Activated CD4-positive, alpha-beta T cell treated with anti-CD3 and anti-CD28 coated beads for 36 hours (primary cell): ENCODE measurements at regions not wholly inside any gene's neighbourhood (a gene's known extent, or its start where the extent isn't known, plus 50 kb on each side); places are given as distances from the start of the nearest gene placed in this dataset.

Source experiments
- ATAC-seq: fragments of 200-7000 bp; cut with Tn5 transposase; one replicate; pipeline ENCODE4 v1.10.0; 2021; ENCODE audit warnings: mild to moderate bottlenecking, moderate library complexity
- CTCF ChIA-PET: fragments of 350-600 bp; sonication (Branson Sonifier 250); formaldehyde crosslinking; loops from one replicate; lab custom pipeline; 2021; ENCODE audit warnings: antibody characterized with exemption; lab: Charles Lee
- POLR2A ChIA-PET: fragments of 350-600 bp; sonication (Branson Sonifier 250); formaldehyde crosslinking; loops from one replicate; lab custom pipeline; 2021; ENCODE audit warnings: antibody characterized with exemption, inconsistent platforms; lab: Charles Lee
- DNase-seq: peaks from one replicate; pipeline ENCODE4 v3.0.0-alpha.2; 2020
- H3K27ac Mint-ChIP-seq: one replicate; pipeline ENCODE4 v1.8.0; 2021; ENCODE audit warnings: mixed read lengths
- H3K27me3 Mint-ChIP-seq: one replicate; pipeline ENCODE4 v1.8.0; 2021; ENCODE audit warnings: mixed read lengths
- H3K36me3 Mint-ChIP-seq: one replicate; pipeline ENCODE4 v1.8.0; 2021; ENCODE audit warnings: low read depth, mixed read lengths
- H3K4me1 Mint-ChIP-seq: one replicate; pipeline ENCODE4 v1.8.0; 2021; ENCODE audit warnings: mixed read lengths
- H3K4me3 Mint-ChIP-seq: one replicate; pipeline ENCODE4 v1.8.0; 2021; ENCODE audit warnings: mild to moderate bottlenecking, moderate library complexity, mixed read lengths
- H3K9me3 Mint-ChIP-seq: one replicate; pipeline ENCODE4 v1.8.0; 2021; ENCODE audit warnings: low read depth, mixed read lengths
- intact Hi-C, 2 experiments: fragments of 100-400 bp; cut with DNase I in 1 of 2; cut with micrococcal nuclease in 1 of 2; formaldehyde crosslinking; loops; one replicate each; pipeline versions ENCODE4 v1.14.2 to v1.15.1; 2022 to 2024; cut with DNase I, micrococcal nuclease

DNA sequence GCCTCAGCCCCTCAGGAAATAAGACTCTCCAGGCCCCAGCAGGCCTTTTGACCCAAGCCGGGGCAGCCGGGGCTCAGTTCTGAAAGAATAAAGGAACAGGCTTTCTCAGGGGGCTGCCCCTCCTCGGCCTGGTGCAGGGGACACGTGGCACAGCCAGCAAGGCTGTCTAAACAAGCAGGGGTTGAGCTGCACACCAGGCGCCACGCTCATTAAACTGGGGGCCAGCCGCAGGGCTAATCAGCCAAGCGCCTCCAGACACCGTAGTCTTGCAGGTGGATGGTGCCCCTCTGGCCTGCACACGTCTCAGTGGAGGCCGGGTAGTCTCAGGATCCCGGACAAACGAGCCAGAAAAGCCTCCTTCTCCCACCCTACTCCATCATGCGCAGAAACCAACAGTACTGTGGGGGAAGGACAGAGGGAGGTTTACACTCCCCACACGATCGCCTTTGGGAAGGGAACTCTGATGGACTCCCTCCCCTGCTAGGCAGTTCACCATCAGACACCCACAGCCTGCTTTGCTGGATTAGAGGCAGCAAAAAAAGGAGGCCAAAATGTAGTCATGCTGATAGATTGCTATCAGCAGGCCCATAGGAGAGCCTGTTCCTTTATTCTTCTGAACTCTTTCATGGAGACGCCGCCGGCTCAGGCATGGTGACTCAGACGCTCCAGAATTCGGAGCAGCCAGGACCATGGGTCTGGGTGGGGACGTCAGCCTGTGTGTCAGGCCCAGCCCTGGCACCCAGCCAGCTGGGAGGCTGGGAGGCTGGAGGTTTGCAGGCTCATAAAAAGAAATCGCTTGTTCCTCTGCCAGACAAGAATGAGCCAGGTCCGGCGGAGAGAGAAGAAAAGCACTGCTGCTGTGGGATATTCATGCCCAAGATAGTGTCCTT, 342.4 kb downstream of the BCOR start:
- no peak overlapping the region for H3K27ac Mint-ChIP-seq
- no peak overlapping the region for H3K4me3 Mint-ChIP-seq
- no peaks in the 10 kb centered on the region for H3K36me3 Mint-ChIP-seq
- H3K4me1 Mint-ChIP-seq, result peaks cover 6% of the 10 kb centered on the region
- ATAC-seq (no peak), DNase-seq (no peak)
- H3K27me3 Mint-ChIP-seq, result no peaks in the 10 kb centered on the region
- CTCF ChIA-PET, result no interaction called here
- intact Hi-C loops, result no loop called here
- POLR2A ChIA-PET, result no interaction called here
- H3K9me3 Mint-ChIP-seq, result no peaks in the 10 kb centered on the region

DNA sequence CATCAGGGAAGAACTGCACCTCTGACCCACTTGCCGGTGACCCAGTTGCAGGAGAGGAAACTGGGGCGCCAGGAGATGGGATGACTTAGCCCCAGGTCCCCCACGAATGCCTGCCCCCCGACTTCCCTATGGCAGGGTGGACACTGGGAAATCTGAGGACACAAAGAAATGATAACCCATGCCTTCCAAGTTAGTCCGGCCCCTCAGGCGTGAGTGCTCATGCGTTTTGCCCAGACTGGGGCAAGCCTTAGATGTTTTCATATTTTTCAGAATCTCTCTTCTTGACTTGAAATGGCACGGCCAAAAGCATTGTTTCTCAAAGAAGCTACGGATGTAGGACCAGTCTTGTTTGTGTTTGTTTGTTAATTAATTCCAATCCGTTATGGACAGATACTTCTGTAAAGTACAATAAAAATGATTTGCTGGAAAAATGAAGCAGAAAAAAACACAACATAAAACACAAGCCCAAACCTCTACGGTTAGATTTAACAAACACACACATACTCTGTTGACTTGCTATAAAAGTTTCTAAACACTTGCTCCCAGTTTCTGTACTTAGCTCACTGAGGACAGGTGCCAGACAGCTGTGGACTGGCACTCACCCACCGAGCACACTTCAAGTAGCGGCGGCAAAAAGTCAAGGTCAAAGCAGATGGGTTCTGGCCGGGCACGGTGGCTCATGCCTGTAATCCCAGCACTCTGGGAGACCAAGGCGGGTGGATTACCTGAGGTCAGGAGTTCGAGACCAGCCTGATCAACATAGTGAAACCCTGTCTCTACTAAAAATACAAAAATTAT, 341.5 kb downstream of the BCOR start:
- Mint-ChIP-seq H3K36me3 (no peaks in the 10 kb centered on the region), H3K27me3 (no peaks in the 10 kb centered on the region), H3K27ac (no peak overlapping the region), H3K9me3 (no peaks in the 10 kb centered on the region), H3K4me3 (no peak overlapping the region), H3K4me1 (peaks cover 14% of the 10 kb centered on the region)
- POLR2A ChIA-PET, result no interaction called here
- ATAC-seq (no peak), DNase-seq (no peak)
- CTCF ChIA-PET, result interaction anchor here (0.6 kb wide), 1 partner anchor 109 kb away, joined by 3 read pairs; no protein-coding TSS in a partner anchor
- intact Hi-C loops, result no loop called here

DNA sequence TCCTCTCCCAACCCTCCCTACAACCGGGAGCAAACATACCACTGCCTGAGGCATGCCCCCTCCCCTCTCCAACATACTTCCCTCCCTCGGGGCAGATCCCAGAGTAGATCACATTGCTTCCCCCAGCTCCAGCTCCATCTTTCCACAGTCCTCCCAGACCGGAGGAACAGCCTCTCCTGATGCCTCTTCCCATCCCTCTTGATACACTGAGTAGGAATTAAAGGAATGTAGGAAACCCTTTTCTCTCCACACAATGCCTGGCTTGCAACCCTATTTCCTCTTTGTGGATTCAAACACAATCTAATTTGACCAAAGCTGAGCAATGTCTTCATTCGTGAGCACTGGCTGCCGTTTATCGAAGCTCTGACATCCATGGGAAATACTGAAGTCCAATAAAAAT, 339.8 kb downstream of the BCOR start:
- CTCF ChIA-PET, result no interaction called here
- intact Hi-C loops, result no loop called here

GRCh38 chrX:39758791-39759525, 338.8 kb downstream of the BCOR start:
- intact Hi-C loops, result no loop called here
- H3K4me3 Mint-ChIP-seq, result no peak overlapping the region
- POLR2A ChIA-PET, result no interaction called here

More for the DNA sequence above, 339.8 kb downstream of the BCOR start:
- peaks cover 23% of the 10 kb centered on the region for H3K4me1 Mint-ChIP-seq
- ATAC-seq (no peak), DNase-seq (no peak)
- POLR2A ChIA-PET, result no interaction called here
- H3K9me3 Mint-ChIP-seq, result no peaks in the 10 kb centered on the region
- no peaks in the 10 kb centered on the region for H3K36me3 Mint-ChIP-seq
- no peaks in the 10 kb centered on the region for H3K27me3 Mint-ChIP-seq
- no peak overlapping the region for H3K4me3 Mint-ChIP-seq
- no peak overlapping the region for H3K27ac Mint-ChIP-seq

DNA sequence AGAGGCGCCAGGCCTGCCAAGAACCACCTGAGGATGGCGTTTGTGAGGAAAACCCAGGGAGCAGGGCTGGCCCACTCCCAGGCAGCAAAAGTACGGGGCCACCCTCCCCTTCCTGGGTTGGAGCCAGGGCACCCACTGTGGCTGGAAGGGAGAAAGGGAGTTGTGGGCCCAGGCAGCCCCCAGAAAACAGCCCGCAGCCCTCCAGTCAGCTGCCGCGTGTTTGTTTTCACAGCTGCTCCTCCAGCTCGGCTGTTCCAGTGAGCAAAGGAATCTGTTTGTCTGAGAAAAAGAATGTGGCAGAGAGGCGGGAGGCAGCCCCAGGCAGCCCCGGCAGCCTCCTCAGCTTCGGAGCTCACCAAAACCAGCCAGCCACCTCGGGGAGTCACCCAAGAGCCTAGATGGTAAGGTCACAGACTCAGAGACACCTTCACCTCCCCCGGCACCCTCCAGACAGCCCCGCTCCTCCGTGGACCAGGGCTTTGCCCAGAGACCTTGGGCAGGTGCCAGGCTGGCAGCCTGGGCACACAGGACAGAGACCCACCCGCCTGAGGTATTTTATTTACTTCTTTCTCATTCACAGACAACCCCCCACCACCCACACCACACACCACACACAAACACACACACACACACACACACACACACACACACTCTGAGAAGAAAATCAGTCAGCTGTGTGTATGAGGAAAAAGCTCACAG, 338.1 kb downstream of the BCOR start:
- intact Hi-C loops, result loop anchor here in 1 of 2 experiments (2.0 kb wide), 1 partner anchor 15 kb away; no protein-coding TSS in a partner anchor
- ATAC-seq (no peak), DNase-seq (no peak)
- Mint-ChIP-seq H3K9me3 (no peaks in the 10 kb centered on the region), H3K36me3 (no peaks in the 10 kb centered on the region), H3K4me3 (no peak overlapping the region), H3K27me3 (no peaks in the 10 kb centered on the region), H3K27ac (no peak overlapping the region), H3K4me1 (peaks cover 19% of the 10 kb centered on the region)
- ChIA-PET POLR2A (no interaction called here), CTCF (interaction anchor here (0.7 kb wide), 1 partner anchor 38 kb away, joined by 3 read pairs; no protein-coding TSS in a partner anchor)

More at GRCh38 chrX:39758791-39759525, 338.8 kb downstream of the BCOR start:
- DNase-seq (no peak), ATAC-seq (no peak)
- H3K27ac Mint-ChIP-seq, result no peak overlapping the region
- no peaks in the 10 kb centered on the region for H3K9me3 Mint-ChIP-seq
- H3K4me1 Mint-ChIP-seq, result peaks cover 18% of the 10 kb centered on the region
- no peaks in the 10 kb centered on the region for H3K36me3 Mint-ChIP-seq
- no peaks in the 10 kb centered on the region for H3K27me3 Mint-ChIP-seq
- CTCF ChIA-PET, result interaction anchor here (0.7 kb wide), 1 partner anchor 37 kb away, joined by 3 read pairs; no protein-coding TSS in a partner anchor

GRCh38 chrX:39760930-39761329, 336.8 kb downstream of the BCOR start:
- Mint-ChIP-seq H3K27me3 (no peaks in the 10 kb centered on the region), H3K4me3 (no peak overlapping the region), H3K36me3 (no peaks in the 10 kb centered on the region), H3K9me3 (no peaks in the 10 kb centered on the region), H3K27ac (peak overlapping the region; percentile 89), H3K4me1 (peaks cover 29% of the 10 kb centered on the region)
- intact Hi-C loops, result loop anchor here in 1 of 2 experiments (2.0 kb wide), 1 partner anchor 14 kb away; no protein-coding TSS in a partner anchor
- ChIA-PET CTCF (interaction anchor here (0.6 kb wide), 1 partner anchor 29 kb away, joined by 3 read pairs; no protein-coding TSS in a partner anchor), POLR2A (no interaction called here)
- DNase-seq (peak; percentile 35), ATAC-seq (peak; percentile 79)

DNA sequence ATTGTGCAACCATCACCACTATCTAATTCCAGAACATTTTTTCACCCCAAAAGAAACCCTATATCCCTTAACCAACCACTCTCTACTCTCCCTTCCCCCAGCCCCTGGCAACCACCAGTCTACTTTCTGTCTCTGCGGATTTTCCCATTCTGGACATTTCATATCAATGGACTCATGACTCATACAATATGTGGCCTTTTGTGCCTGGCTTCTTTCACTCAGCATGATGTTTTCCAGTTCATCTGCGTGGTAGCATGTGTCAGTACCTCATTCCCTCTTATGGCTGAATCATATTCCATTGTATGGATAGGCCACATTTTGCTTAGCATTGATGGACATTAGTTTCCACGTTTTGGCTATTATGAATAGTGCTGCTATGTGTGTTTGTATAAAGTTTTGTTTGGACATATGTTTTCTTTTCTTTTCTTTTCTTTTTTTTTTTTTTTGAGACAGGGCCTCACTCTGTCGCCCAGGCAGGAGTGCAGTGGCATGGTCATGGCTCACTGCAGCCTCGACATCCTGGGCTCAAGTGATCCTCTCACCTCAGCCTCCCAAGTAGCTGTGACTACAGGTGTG, 335.4 kb downstream of the BCOR start:
- DNase-seq, result no peak
- Mint-ChIP-seq H3K36me3 (no peaks in the 10 kb centered on the region), H3K4me1 (peaks cover 39% of the 10 kb centered on the region), H3K27me3 (no peaks in the 10 kb centered on the region), H3K4me3 (no peak overlapping the region), H3K27ac (no peak overlapping the region), H3K9me3 (no peaks in the 10 kb centered on the region)
- ChIA-PET POLR2A (no interaction called here), CTCF (no interaction called here)
- intact Hi-C loops, result no loop called here
- ATAC-seq, result no peak

- ATAC-seq, result no peak
- no peak for DNase-seq
- no peaks in the 10 kb centered on the region for H3K27me3 Mint-ChIP-seq
- no peak overlapping the region for H3K4me3 Mint-ChIP-seq
- no peak overlapping the region for H3K27ac Mint-ChIP-seq
- ChIA-PET CTCF (no interaction called here), POLR2A (interaction anchor here (0.8 kb wide), 1 partner anchor 556 kb away, joined by 3 read pairs; no protein-coding TSS in a partner anchor)
- peaks cover 40% of the 10 kb centered on the region for H3K4me1 Mint-ChIP-seq
- intact Hi-C loops, result no loop called here
- H3K36me3 Mint-ChIP-seq, result no peaks in the 10 kb centered on the region
- no peaks in the 10 kb centered on the region for H3K9me3 Mint-ChIP-seq
These were observed 333.3 kb downstream of the BCOR start for GRCh38 chrX:39764441-39764914.

DNA sequence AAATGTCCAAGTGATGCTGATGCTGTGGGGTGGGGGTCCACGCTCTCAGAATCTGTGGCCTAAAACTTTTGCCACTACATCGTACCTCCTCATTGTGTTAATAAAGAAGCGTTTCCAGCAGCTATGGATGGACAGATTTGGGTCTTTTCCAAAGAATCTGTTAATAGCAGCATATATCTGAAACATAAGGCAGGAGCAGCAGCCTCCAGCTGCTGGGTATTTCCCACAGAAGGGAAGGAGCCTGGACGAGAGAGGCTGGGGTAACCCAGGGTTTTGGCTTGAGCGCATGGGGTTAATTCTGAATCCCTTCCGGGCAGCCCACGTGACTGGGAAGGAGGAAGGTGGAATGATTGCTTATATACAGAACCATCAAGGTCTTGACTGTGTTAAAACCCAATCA, 332.4 kb downstream of the BCOR start:
- peaks cover 40% of the 10 kb centered on the region for H3K4me1 Mint-ChIP-seq
- no peaks in the 10 kb centered on the region for H3K36me3 Mint-ChIP-seq
- no peaks in the 10 kb centered on the region for H3K27me3 Mint-ChIP-seq
- no peak overlapping the region for H3K4me3 Mint-ChIP-seq
- ChIA-PET POLR2A (interaction anchor here (0.6 kb wide), 1 partner anchor 420 kb away, joined by 3 read pairs; no protein-coding TSS in a partner anchor), CTCF (no interaction called here)
- intact Hi-C loops, result no loop called here
- H3K9me3 Mint-ChIP-seq, result no peaks in the 10 kb centered on the region
- H3K27ac Mint-ChIP-seq, result peak overlapping the region; percentile 87
- no peak for DNase-seq
- no peak for ATAC-seq

GRCh38 chrX:39766085-39766726, 331.6 kb downstream of the BCOR start:
- POLR2A ChIA-PET, result no interaction called here
- CTCF ChIA-PET, result interaction anchor here (0.5 to 0.7 kb wide), 2 partner anchors 12 to 370 kb away, joined by 3 read pairs; no protein-coding TSS in a partner anchor
- Mint-ChIP-seq H3K9me3 (no peaks in the 10 kb centered on the region), H3K4me1 (peaks cover 36% of the 10 kb centered on the region), H3K27me3 (no peaks in the 10 kb centered on the region), H3K36me3 (no peaks in the 10 kb centered on the region), H3K27ac (peak overlapping the region; percentile 87), H3K4me3 (peak overlapping the region; percentile 45)
- DNase-seq (peak; percentile 36), ATAC-seq (peak; percentile 93)
- intact Hi-C loops, result no loop called here
